Head of caudate nucleus (tissue), 42 donors: ENCODE measurements at regions not wholly inside any gene's neighbourhood (a gene's known extent, or its start where the extent isn't known, plus 50 kb on each side); places are given as distances from the start of the nearest gene placed in this dataset.
A peak's percentile ranks its signal among the peaks of the same experiment; 100 is the strongest.
"Not testable (repeated sequence)": the region's sequence is repeated elsewhere in the genome, so short reads cannot be mapped to it uniquely, and the experiment has no call there.

ENCODE experiments used
- DNase-seq, 42 donors: peaks; one replicate each; pipeline versions ENCODE4 v3.0.0 to v3.0.0-alpha.2; 2020 to 2021; ENCODE audit warnings: mixed read lengths in 7 of 42
- intact Hi-C: fragments of 100-400 bp; cut with DNase I; formaldehyde crosslinking; loops from one replicate; pipeline ENCODE4 v1.15.0; 2022

GRCh38 chr1:58058323-58058722, 488.2 kb downstream of the OMA1 start:
- DNase-seq, result no peak
- intact Hi-C loops, result no loop called here

GRCh38 chr1:58057826-58058225, 488.7 kb downstream of the OMA1 start:
- intact Hi-C loops, result no loop called here
- DNase-seq, result no peak

- intact Hi-C loops, DNase-seq: not testable (repeated sequence)
Measured at GRCh38 chr1:58051187-58051586, 495.3 kb downstream of the OMA1 start.

GRCh38 chr1:58047265-58047858, 499.2 kb downstream of the OMA1 start:
- peak in 35 of 42 donors; percentile 4 to 71 (median 39) for DNase-seq
- intact Hi-C loops, result no loop called here

- DNase-seq, result no peak
- intact Hi-C loops, result no loop called here
Measured at GRCh38 chr1:58045094-58045705, 501.3 kb downstream of the OMA1 start.

- no peak for DNase-seq
Measured at GRCh38 chr1:58041621-58042020, 504.9 kb downstream of the OMA1 start.

GRCh38 chr1:58038574-58038973, 508.0 kb downstream of the OMA1 start:
- intact Hi-C loops, result no loop called here
- DNase-seq, result no peak

More at GRCh38 chr1:58041621-58042020, 504.9 kb downstream of the OMA1 start:
- intact Hi-C loops, result no loop called here

GRCh38 chr1:58035523-58035922, 511.0 kb downstream of the OMA1 start:
- peak in 4 of 42 donors; percentile 7 to 17 (median 9) for DNase-seq
- intact Hi-C loops, result no loop called here

- intact Hi-C loops, result no loop called here
- DNase-seq, result no peak
Measured at GRCh38 chr1:58033311-58033710, 513.2 kb downstream of the OMA1 start.

GRCh38 chr1:58032611-58033073, 513.9 kb downstream of the OMA1 start:
- intact Hi-C loops, result no loop called here
- DNase-seq, result no peak

GRCh38 chr1:58031416-58031815, 515.1 kb downstream of the OMA1 start:
- intact Hi-C loops, result no loop called here
- DNase-seq, result no peak

GRCh38 chr1:58030456-58030855, 516.1 kb downstream of the OMA1 start:
- intact Hi-C loops, result no loop called here
- DNase-seq, result no peak

- intact Hi-C loops, result no loop called here
- DNase-seq, result no peak
Measured at GRCh38 chr1:58017641-58018040, 528.9 kb downstream of the OMA1 start.

- intact Hi-C loops, result no loop called here
- DNase-seq, result no peak
Measured at GRCh38 chr1:58013237-58013636, 533.3 kb downstream of the OMA1 start.

- no peak for DNase-seq
- intact Hi-C loops, result no loop called here
Measured at GRCh38 chr1:58011978-58012377, 534.5 kb downstream of the OMA1 start.

GRCh38 chr1:58006421-58007046, 540.0 kb downstream of the OMA1 start:
- DNase-seq, result no peak
- intact Hi-C loops, result no loop called here

- intact Hi-C loops, result no loop called here
- DNase-seq, result no peak
Measured at GRCh38 chr1:58005212-58005611, 541.3 kb downstream of the OMA1 start.

GRCh38 chr1:58003988-58004387, 542.5 kb downstream of the OMA1 start:
- intact Hi-C loops, result no loop called here
- DNase-seq, result no peak

- no peak for DNase-seq
- intact Hi-C loops, result no loop called here
Measured at GRCh38 chr1:58003059-58003458, 543.5 kb downstream of the OMA1 start.

- no peak for DNase-seq
- intact Hi-C loops, result no loop called here
Measured at GRCh38 chr1:58000821-58001220, 545.7 kb downstream of the OMA1 start.

- no peak for DNase-seq
Measured at GRCh38 chr1:58000116-58000515, 546.4 kb downstream of the OMA1 start.

More at GRCh38 chr1:58000116-58000515, 546.4 kb downstream of the OMA1 start:
- intact Hi-C loops, result no loop called here
